A673 (cell line): ENCODE measurements at regions not wholly inside any gene's neighbourhood (a gene's known extent, or its start where the extent isn't known, plus 50 kb on each side); places are given as distances from the start of the nearest gene placed in this dataset.

Experiments used
- BruUV-seq: library from RNA; stranded (reverse); fragments of 400-500 nt; replicated peaks from 2 replicates; lab custom pipeline; 2021; lab: Mats Ljungman, UMichigan
- CTCF ChIA-PET: fragments of 300-600 bp; sonication (Branson Sonifier 250); formaldehyde crosslinking; loops from one replicate; lab custom pipeline; 2022; ENCODE audit warnings: antibody characterized with exemption; lab: Charles Lee
- POLR2A ChIA-PET: fragments of 300-600 bp; sonication (Branson Sonifier 250); formaldehyde crosslinking; loops from one replicate; lab custom pipeline; 2022; ENCODE audit warnings: antibody characterized with exemption; ENCODE audit not compliant: low non-redundant PET; lab: Charles Lee
- DNase-seq: peaks from one replicate; pipeline ENCODE4 v3.0.0-alpha.2; 2015; ENCODE audit warnings: low spot score
- H3K27ac ChIP-seq: fragments of 200-600 bp; sonication (generic); 2 replicates; pipeline ENCODE4 v1.5.1; 2016; ENCODE audit warnings: mixed run types, low read depth, mild to moderate bottlenecking, mixed read lengths, antibody characterized with exemption, low read length; ENCODE audit not compliant: poor library complexity, severe bottlenecking
- H3K27me3 ChIP-seq: fragments of 200-600 bp; sonication (generic); replicated peaks from 2 replicates; pipeline ENCODE4 v1.6.1; 2017; ENCODE audit warnings: mixed run types, low read depth, mild to moderate bottlenecking, mixed read lengths, antibody characterized with exemption, low read length; ENCODE audit not compliant: insufficient read depth, poor library complexity
- H3K36me3 ChIP-seq: fragments of 200-600 bp; sonication (generic); 2 replicates; pipeline ENCODE4 v1.6.1; 2016; ENCODE audit warnings: mixed run types, mild to moderate bottlenecking, mixed read lengths, antibody characterized with exemption, low read length; ENCODE audit not compliant: insufficient read depth, poor library complexity, severe bottlenecking
- H3K4me1 ChIP-seq: fragments of 200-600 bp; sonication (generic); 2 replicates; pipeline ENCODE4 v1.6.1; 2017; ENCODE audit warnings: mixed run types, mild to moderate bottlenecking, mixed read lengths, antibody characterized with exemption, low read length; ENCODE audit not compliant: insufficient read depth, poor library complexity, severe bottlenecking
- H3K4me3 ChIP-seq: fragments of 200-600 bp; sonication (generic); 2 replicates; pipeline ENCODE4 v1.5.1; 2016; ENCODE audit warnings: low read depth, mixed run types, mild to moderate bottlenecking, mixed read lengths, low read length; ENCODE audit not compliant: poor library complexity, severe bottlenecking
- H3K9me3 ChIP-seq: fragments of 200-600 bp; sonication (generic); 2 replicates; pipeline ENCODE4 v1.6.1; 2016; ENCODE audit warnings: mixed run types, low read depth, mild to moderate bottlenecking, mixed read lengths, antibody characterized with exemption, low read length; ENCODE audit not compliant: poor library complexity, severe bottlenecking
- CTCF ChIP-seq: fragments of 300-800, 200-600 bp; sonication (generic); conservative IDR thresholded peaks from 2 replicates; pipeline ENCODE4 v1.5.1; 2017; ENCODE audit warnings: low read depth, mild to moderate bottlenecking, antibody characterized with exemption, low read length, moderate library complexity, mixed read lengths
- EZH2 ChIP-seq: fragments of 200-600 bp; sonication (generic); IDR thresholded peaks from 2 replicates; pipeline ENCODE4 v1.6.1; 2017; ENCODE audit warnings: borderline replicate concordance, low read depth, mild to moderate bottlenecking, mixed read lengths, antibody characterized with exemption, low read length; ENCODE audit not compliant: poor library complexity, severe bottlenecking
- intact Hi-C: fragments of 100-400 bp; cut with micrococcal nuclease; formaldehyde crosslinking; loops from one replicate; pipeline ENCODE4 v1.10.0; 2022; ENCODE audit not compliant: unreplicated experiment

- Histone ChIP-seq H3K9me3 (no peaks in the 10 kb centered on the region), H3K27ac (no peak overlapping the region), H3K27me3 (peaks cover 8% of the 10 kb centered on the region), H3K4me3 (no peak overlapping the region), H3K4me1 (no peaks in the 10 kb centered on the region), H3K36me3 (no peaks in the 10 kb centered on the region)
- no peak for DNase-seq
- TF ChIP-seq CTCF (no peak), EZH2 (no peak)
- intact Hi-C loops: no loop called here
- CTCF ChIA-PET: no interaction called here
- POLR2A ChIA-PET: interaction anchor here (0.7 kb wide), 1 partner anchor 15 kb away, joined by 3 read pairs; no protein-coding TSS in a partner anchor
- BruUV-seq: no TSS peak
These were observed 76.1 kb upstream of the SDK2 start for GRCh38 chr17:73720187-73720834.

- H3K27me3 ChIP-seq: peaks cover 3% of the 10 kb centered on the region
- TF ChIP-seq EZH2: no peak
- TF ChIP-seq CTCF: no peak
- no TSS peak for BruUV-seq
- ChIA-PET CTCF (no interaction called here), POLR2A (no interaction called here)
- no peak overlapping the region for H3K27ac ChIP-seq
- H3K4me3 ChIP-seq: no peak overlapping the region
- H3K36me3 ChIP-seq: no peaks in the 10 kb centered on the region
- no peak for DNase-seq
- H3K4me1 ChIP-seq: no peaks in the 10 kb centered on the region
- intact Hi-C loops: no loop called here
- no peaks in the 10 kb centered on the region for H3K9me3 ChIP-seq
These were observed 77.9 kb upstream of the SDK2 start for GRCh38 chr17:73722165-73722564.

- ChIA-PET CTCF (no interaction called here), POLR2A (no interaction called here)
- H3K27me3 ChIP-seq: peaks cover 3% of the 10 kb centered on the region
- DNase-seq: no peak
- BruUV-seq: no TSS peak
- H3K9me3 ChIP-seq: no peaks in the 10 kb centered on the region
- no peaks in the 10 kb centered on the region for H3K36me3 ChIP-seq
- TF ChIP-seq EZH2: no peak
- TF ChIP-seq CTCF: no peak
- H3K4me1 ChIP-seq: no peaks in the 10 kb centered on the region
- H3K27ac ChIP-seq: no peak overlapping the region
- no peak overlapping the region for H3K4me3 ChIP-seq
- intact Hi-C loops: no loop called here
These were observed 79.1 kb upstream of the SDK2 start for GRCh38 chr17:73723317-73723716.
